ENCODE measurements at regions not wholly inside any gene's neighbourhood (a gene's known extent, or its start where the extent isn't known, plus 50 kb on each side); places are given as distances from the start of the nearest gene placed in this dataset.
"Not testable (repeated sequence)": the region's sequence is repeated elsewhere in the genome, so short reads cannot be mapped to it uniquely, and the experiment has no call there.

DNA sequence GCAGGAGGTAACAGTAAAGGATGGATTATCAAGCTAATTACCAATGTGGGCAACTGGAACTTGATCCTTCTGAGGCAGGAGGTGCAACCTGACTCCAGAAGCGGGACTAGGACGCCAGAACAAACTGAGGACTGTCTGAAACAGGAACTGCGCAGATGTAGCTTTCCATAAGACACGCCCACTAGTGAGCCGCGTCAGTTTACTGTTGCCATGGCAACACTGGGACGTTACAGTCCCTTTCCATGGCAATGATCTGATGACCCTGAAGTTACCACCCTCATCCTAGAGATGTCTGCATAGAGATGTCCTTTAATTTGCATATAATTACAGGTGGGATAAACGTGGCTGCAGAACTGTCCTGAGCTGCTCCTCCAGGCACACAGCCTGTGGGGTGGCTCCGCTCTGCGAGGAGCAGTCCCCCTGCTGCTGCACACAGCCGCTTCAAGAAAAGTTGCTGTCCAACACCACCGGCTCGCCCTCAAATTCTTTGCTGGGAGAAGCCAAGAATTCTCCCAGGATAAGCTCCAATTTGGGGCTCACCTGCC, 816.6 kb downstream of the UQCRFS1 start:
- DNase-seq = no peak

DNA sequence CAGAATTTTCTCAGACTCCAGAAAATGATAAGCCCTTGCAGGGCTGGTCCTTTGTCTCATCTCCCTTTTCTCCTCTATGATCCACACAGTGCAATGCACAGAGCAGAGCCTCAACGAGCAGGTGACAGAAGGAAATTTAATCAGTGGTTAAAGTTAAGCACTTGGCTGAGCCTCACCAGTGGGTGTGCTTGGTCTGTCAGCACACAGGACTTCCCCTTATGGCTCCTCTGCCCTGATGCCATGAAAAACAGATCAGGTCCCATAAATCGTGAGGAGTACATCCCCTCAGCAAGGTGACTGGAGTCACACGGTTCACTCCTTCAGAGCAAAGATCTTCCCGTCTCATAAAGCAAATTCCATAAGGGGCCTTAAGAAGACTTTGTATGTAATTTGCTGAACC, 818.2 kb downstream of the UQCRFS1 start:
- DNase-seq = peak; percentile 2

DNA sequence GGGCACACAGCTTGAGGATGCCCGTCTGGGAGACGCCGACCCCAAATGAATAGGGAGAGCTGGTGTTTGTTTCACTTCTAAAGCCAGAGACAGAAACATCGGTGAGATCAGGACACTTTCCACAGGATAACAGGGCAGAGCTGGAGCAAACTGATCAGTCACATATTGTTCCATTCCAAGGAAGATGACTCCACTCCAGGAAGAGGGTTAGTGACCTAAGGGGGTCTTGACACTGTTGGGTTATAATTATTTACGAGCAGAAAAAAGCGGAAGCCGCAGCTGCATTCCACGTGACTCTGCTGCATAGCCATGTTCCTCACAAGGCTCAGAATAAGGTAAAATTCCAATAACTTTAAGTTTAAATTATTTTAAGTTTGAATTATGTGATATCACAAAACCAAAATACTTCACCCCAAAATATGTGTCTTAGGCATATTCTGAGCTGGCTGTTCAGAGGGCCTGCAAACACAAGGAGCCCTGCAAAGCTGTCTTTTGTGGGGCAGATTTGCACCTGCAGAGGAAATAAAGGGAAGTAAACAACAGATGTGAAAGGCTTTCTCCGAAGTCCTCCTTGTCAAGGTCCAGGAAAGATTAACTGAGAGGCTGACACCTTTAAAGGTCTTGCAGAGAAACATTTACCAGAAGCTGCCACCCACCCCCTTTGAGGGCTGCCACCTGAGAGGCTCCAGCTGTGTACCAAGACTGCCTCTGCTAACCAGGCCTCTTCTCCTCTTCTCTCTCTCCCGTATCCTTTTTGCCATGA, 819.2 kb downstream of the UQCRFS1 start:
- DNase-seq = no peak

DNA sequence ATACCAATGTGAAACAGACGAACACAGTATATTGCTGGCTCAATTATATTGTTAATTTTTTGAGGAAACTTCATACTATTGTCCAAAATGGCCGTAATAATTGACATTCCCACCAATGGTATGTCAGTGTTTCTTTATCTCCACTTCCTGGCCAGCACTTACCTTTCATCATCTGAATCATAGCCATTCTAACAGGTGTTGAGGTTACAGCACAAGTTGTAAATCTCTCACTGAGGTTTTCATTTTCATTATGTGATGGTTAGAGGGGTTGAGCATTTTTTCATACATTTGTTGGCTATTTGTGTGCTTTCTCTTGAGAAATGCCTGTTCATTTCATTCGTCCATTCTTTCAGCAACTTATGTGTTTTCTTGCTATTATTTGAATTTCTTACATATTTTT, 824.0 kb downstream of the UQCRFS1 start:
- DNase-seq = no peak

DNA sequence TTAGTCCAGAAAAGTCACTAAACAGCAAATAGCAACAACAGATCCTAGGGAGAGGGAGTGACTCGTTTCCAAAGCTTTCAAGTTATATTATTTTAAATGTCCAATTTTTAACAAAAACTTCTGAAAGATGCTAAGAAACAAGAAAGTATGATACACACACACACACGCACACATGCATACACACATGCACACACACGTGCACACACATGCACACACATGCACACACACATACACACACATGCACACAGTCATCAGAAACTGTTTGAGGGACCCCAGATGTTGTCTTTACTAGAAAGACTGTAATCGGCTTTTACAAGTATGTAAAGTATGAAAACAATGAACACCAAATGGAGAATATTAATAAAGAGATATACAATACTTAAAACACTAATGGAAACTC, 825.4 kb downstream of the UQCRFS1 start:
- DNase-seq = no peak

DNA sequence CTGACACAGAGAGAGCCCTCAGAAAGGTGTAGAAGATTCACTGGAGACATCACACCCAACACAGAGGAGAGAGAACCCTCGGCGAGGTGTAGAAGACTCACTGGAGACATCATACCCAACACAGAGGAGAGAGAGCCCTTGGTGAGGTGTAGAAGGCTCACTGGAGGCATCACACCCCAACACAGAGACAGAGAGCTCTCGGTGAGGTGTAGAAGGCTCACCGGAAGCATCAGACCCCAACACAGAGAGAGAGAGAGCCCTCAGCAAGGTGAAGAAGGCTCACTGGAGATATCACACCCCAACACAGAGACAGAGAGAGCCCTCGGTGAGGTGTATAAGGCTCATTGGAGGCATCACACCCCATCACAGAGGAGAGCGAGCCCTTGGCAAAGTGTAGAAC, 826.5 kb downstream of the UQCRFS1 start:
- no peak for DNase-seq

DNA sequence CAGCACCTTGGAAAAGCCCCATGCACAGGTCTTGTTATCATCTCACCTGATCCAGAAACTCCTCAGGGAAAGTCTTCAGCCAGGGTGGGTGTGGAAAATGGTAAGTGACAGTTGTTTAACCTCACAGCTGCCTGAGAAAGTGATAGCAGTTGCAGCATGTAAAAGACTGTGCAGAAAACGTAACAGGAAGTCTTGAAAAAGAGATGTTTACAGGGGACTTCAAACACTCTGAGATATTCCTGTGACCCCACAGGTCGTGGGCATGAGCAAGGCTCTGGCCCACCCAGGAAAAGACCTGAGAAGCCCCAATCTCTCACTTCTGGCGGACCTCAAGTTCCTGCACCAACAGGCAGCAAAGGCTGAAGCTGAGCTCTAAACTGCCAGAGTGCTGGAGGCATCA, 826.9 kb downstream of the UQCRFS1 start:
- DNase-seq = no peak

DNA sequence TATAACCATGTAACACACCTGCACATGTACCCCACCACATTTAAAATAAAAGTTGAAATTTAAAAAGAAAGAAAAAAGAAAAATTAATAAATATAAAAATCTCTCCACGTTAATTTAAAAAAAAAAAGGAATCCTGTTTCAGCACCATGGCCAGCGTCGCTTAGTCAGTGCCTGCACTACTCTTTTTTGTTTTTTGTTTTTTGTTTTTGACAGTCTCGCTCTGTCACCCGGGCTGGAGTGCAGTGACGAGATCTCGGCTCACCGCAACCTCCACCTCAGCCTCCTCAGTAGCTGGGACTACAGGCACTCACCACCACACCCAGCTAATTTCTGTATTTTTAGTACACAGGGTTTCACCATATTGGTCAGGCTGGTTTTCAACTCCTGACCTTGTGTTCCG, 835.9 kb downstream of the UQCRFS1 start:
- DNase-seq = no peak

DNA sequence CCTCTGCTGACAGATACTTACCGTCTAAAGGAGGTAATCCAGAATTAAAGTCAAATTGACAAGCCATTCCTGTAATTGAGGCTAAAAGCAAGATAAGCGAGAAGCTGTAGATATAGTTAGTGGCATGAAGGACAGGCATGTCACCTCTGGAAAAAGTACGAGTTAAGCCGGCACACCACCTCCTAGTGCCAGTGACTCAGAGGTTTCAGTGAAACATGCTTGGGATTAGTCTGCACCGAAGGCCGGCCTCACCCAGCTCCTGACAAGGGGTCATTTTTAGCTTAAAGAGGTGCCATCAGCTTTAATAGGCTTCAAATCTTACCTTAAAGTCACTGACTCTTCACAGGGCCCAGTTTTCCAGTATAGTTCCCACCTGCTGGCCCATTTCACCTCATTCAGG, 838.0 kb downstream of the UQCRFS1 start:
- DNase-seq = no peak

DNA sequence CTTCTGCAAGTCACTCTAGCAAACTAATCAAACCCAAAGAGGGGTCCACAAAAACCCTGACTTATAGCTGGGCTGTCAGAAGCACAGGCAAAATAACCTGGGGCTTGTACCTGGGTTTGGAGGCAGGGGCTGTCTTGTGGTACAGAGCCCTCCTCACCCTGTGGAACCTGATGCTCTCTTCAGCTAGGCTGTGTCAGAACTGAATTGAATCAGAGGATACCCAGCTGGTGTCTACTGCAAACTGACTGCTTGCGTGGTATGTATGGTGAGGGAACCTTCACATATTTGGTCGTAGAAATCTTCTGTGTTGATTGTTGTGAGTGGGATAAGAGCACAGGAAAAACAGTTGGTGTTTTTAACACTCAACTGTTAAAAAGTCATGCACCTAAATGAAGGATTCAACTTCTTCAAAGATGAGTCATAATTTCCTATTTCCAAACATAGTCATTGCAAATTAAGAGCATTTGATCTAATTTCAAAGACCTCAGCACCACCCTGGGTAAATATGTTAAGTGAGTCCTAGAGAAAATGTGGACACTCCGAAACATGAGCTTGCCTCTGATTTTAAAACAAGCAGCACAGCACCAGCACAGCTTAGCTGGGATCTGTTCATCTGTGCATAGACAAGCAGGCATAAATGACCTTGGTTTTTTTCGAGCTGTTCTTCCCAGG, 840.2 kb downstream of the UQCRFS1 start:
- no peak for DNase-seq

DNA sequence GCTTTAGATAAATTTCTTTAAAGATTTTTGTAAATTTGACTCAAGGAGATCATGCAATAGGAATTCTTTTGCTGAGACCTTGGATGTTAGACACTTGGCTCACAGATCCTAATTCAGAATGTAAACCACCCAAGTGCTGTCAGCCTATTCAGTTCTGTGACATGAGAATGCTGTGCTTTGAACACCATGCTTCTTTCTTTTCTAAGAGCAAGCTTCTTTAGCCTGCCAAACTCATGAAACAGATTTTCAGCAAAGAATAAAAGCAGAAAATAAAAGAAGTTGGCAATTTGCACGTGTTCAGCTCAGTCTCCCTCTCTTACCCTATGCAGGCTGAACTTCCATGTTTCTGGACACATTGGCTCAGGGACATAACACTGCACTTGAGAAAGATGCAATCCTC, 845.8 kb downstream of the UQCRFS1 start:
- DNase-seq = no peak

DNA sequence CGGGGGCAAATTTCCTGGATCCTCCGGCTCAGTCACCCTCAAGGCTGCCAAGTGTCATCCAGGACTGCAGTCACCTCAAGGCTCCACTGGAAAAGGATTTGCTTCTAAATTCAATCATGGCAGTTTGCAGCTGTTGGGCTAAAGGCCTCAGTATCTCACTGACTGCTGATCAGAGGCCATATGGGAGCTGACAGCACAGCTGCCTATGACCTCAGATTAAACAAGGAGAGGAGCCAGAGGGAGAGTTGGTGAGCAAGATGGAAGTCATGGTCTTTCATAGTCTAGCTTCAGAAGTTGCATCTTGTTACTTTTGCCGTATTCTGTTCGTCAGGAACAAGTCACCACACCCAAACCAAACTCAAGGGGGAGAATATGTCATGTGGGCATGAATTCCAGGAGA, 849.7 kb downstream of the UQCRFS1 start:
- DNase-seq = no peak

DNA sequence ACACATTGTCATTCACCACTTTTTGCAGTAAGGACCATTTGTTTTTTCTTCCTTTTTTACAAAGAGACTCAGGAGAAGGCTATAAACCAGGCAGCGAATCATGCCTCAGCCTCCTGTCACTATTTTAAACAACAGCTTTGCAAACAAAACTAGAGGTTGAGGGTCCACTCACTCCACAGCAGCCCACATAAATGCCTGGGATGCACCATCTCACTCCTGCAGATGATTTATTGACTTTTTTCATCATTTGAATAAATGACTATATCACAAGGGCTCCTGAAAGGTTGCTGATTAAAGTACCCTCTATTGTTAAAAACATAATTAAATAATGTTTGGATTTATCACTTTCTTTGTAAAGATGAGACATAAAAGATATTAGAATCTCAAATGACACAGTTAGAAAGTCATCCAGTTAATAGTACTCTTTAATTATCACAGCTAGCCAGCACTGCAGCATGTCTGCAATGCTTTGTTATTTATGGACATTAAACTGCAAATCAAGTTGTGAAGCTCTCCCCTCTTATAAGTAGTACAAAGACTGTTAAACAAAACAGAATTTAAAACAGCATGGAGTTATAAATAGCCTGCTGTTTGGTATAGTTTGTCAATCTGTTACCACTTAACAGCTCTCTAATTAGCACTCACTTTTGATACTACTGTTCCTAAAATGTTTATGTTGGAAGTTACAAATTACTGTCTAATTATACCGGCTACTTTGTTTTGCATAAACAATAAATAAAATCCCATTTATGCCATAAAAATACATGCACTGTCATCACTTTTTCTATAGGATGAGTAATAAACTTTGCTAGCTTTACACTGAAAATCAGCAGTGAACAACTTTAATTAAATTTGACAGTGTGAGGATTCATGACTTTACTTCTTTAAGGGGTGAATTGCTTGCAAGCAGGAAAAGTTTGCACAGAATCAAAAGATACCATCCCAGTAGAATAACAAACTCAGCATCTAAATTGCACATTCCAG, 853.2 kb downstream of the UQCRFS1 start:
- no peak for DNase-seq

DNA sequence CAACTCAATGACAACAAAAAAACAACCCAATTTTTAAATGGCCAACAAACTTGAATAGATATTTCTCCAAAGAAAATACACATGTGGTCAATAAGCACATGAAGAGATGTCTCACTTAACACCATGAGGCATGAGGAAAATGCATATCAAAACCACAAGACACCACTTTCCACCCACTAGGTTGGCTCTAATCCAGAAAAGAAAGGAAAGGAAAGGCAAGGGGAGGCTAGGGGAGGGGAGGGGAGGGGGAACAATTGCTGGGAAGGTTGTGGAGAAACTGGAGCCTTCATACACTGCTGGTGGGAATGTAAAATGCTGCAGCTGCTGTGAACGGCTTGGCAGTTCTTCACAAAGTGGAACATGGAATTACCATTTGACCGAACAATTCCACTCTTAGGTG, 854.3 kb downstream of the UQCRFS1 start:
- no peak for DNase-seq

DNA sequence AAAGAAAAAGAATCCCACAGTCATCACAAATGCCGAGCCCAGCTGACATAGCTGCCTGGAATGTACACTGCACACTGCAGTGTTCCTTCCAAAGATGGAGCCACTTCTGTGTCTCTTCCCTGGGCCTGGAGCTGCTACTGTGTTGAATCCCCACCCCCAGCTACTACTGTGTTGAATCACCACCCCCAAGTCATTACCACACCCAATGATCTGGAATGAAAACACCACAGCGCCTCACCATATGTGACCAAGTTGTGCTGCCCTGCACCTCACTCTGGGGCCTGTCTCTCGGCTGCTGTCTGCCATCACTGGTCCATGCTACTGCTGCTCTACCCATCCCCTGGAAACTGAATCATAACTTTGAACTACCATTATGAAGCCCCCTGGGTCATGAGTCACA, 861.2 kb downstream of the UQCRFS1 start:
- DNase-seq = no peak

DNA sequence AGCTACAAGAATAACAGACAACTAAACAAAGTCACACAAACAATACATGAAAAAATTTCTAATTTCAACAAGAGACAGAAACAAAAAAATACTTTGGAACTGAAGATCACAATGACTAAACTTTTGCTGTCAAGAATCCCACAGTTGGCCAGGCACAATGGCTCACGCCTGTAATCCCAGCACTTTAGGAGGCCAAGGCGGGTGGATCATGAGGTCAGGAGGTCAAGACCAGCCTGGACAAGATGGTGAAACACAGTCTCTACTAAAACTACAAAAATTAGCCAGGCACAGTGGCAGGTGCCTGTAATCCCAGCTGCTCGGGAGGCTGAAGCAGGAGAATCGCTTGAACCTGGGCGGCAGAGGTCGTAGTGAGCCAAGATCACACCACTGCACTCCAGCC, 861.6 kb downstream of the UQCRFS1 start:
- not testable (repeated sequence) for DNase-seq

DNA sequence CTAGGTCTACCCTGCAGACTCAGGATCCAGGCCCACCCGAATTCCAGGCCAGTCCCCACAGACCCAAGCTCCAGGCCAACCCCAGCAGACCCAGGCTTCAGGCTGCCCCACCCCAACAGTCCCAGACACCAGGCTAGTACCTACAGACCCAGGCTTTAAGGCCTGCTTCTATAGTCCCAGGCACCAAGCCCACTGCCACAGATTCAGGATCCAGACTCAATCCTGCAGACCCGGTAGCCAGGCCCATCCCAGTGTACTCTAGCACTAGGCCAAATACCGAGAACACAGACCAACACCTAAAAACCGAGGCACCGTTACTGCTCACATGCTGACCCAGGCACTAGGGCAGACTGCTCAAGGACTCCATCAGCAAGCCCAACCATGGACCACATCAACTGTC, 862.3 kb downstream of the UQCRFS1 start:
- no peak for DNase-seq

DNA sequence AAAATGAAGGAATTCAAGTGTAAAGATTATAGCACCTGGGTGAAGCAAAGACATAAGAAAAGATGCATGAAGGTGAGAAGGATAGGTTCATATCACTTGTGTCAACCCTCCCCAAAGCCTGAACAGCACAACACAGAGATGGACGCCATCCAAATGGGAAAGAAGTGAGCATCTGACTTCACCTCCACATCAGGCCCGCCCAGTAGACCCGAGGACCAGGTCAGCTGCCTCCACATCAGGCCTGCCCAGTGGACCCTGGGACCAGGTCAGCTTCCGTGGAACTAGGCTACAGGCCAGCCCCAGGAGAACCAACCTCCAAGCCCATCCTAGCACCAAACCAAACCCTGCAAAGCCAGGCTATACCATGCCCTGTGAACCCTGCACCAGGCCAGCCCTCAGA, 862.9 kb downstream of the UQCRFS1 start:
- DNase-seq = no peak

DNA sequence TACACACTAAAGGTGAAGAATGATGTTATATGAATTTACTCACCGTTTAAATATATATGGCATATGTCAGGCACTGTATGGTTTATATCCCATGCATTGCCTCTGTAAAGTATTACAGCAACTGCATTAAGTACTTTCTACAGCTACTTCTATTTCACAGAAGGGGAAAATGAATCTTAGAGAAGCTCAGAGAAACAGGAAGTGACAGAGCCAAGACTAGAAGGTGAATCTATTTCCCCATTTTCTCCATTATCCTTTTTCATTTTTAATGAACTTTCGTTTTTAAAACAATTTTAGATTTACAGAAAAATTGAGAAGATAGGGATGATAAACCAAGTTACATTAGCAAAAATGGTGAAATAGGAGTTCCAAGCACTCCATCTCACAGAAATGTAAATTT, 863.3 kb downstream of the UQCRFS1 start:
- DNase-seq = no peak

DNA sequence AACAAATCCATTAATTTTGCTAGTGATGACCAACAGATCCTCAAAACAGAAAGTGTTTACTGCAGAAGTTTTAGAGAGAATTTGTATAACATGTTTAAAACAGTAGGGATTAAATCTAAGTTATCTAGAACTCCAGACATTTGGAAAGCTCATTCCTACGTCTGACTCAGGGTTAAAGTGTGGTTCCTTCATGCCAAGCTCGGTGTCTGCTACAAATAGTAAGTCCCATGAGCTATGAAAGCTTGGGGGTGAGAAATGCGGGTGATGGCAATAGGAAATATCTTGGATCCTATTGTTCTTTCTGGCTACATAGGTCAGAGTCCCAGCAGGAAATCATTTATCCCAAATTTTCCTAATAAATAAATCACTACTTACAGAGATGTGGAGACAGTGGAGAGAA, 867.1 kb downstream of the UQCRFS1 start:
- DNase-seq = no peak

DNA sequence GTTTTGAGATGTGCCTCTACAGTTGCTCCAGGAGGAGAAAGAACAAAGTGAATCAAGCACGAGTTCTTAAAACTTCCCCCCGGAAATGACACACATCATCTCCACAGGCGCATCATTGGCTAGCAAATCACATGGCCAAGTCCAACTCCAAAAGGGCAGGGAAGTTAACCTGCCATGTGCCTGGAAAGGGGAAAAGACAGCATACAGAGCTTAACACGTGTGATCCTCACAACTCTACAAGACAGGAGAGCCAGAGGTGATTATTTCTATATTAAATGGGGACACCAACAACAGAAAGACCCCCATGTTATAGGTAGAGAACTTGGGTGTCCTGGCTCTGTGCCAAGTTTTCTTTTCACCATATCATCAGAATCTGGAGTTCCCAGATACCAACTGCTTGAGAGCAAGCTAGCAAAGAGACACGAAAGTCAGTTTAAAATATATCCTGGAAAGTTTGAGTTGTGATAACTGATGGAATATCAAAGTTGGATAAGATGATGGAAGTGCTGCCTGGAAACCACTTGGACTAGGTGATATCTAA, 871.1 kb downstream of the UQCRFS1 start:
- no peak for DNase-seq

DNA sequence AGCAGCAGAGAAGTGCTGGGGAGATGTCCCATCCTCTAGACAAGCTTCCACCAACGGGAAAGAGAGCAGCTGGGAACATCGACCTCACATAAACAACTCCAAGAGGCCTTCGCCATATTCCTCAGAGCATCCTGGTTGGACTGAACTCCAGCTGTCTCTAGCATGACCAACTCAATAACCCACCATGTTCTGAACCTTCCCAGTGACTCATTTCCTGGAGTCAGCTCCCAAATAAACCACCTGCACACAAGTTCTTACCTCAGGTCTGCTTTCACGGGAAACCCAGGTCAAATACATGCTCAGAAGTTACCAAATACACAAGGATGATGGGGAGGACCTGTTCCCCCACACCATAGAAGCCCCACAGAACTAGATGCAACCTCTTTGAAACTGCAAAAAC, 878.5 kb downstream of the UQCRFS1 start:
- no peak for DNase-seq

DNA sequence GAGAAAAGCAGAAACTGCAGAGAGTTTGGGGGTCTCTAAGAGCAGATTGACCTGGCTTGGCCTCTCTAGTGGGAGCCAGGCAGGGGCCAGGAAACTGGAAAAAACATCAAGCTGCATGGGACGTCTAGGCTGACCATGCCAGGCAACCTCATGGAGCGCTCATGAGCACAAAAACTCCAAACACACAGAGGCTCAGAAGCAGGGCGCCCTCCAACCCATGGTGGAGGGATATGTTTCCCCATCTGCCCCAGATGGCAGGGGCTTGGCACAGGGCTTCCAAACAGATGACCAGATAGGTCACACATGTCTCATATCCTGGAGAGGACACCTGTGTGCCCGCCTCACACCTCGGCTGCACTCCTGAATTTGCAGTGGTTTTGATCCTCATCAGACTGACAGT, 879.0 kb downstream of the UQCRFS1 start:
- no peak for DNase-seq

All from NCI-H1092 treated with DMSO at 0.1 percent for 48 hours (cell line).